Cardiac muscle cell (in vitro differentiated cells and primary cell): ENCODE measurements at regions not wholly inside any gene's neighbourhood (a gene's known extent, or its start where the extent isn't known, plus 50 kb on each side); places are given as distances from the start of the nearest gene placed in this dataset.

ENCODE experiments used
- DNase-seq, 2 donors: peaks; one replicate each; pipeline versions ENCODE4 v3.0.0 to v3.0.0-alpha.2; 2010 to 2017; ENCODE audit warnings: low read depth in 1 of 2, low spot score in 1 of 2
- H3K27ac ChIP-seq: fragments of 200-600 bp; sonication (generic); 2 replicates; pipeline ENCODE4 v1.5.1; 2016
- H3K27me3 ChIP-seq: fragments of 200-600 bp; sonication (generic); 2 replicates; pipeline ENCODE4 v1.6.0; 2016; ENCODE audit warnings: control low read depth
- H3K36me3 ChIP-seq: fragments of 200-600 bp; sonication (generic); 2 replicates; pipeline ENCODE4 v1.5.1; 2016; ENCODE audit warnings: control low read depth
- H3K4me1 ChIP-seq: fragments of 200-600 bp; sonication (generic); 2 replicates; pipeline ENCODE4 v1.8.1; 2017; ENCODE audit warnings: low read depth, mild to moderate bottlenecking, mixed run types
- H3K4me3 ChIP-seq: fragments of 200-600 bp; sonication (generic); 2 replicates; pipeline ENCODE4 v1.5.1; 2016; ENCODE audit warnings: mild to moderate bottlenecking
- H3K9me3 ChIP-seq: fragments of 200-600 bp; sonication (generic); 2 replicates; pipeline ENCODE4 v1.5.1; 2017; ENCODE audit warnings: low read depth, mild to moderate bottlenecking, control low read depth
- CTCF ChIP-seq: IDR thresholded peaks from 2 replicates; pipeline ENCODE4 v1.5.1; 2012; ENCODE audit warnings: low read depth, mild to moderate bottlenecking, low read length

GRCh38 chr10:128898133-128898915 is 568.7 kb upstream of the MGMT start:
- Histone ChIP-seq H3K4me1 (no peaks in the 10 kb centered on the region), H3K27ac (no peak overlapping the region), H3K4me3 (no peak overlapping the region), H3K36me3 (no peaks in the 10 kb centered on the region), H3K9me3 (no peaks in the 10 kb centered on the region), H3K27me3 (no peaks in the 10 kb centered on the region)
- no peak for TF ChIP-seq CTCF
- DNase-seq = no peak

DNA sequence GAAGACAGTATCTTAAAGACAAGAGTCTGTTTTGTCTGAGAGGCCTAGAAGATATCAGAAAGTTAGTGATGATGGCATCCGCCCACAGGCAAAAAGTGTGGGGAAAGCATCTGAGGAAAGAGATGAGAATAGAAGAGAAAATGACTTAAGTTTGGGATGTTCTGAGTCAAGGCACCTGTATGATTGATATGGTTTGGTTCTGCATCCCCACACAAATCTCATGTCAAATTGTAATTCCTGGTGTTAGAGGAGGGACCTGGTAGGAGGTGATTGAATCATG is 568.2 kb upstream of the MGMT start:
- Histone ChIP-seq H3K36me3 (no peaks in the 10 kb centered on the region), H3K4me1 (no peaks in the 10 kb centered on the region), H3K4me3 (no peak overlapping the region), H3K9me3 (no peaks in the 10 kb centered on the region), H3K27ac (no peak overlapping the region), H3K27me3 (no peaks in the 10 kb centered on the region)
- no peak for DNase-seq
- no peak for TF ChIP-seq CTCF

DNA sequence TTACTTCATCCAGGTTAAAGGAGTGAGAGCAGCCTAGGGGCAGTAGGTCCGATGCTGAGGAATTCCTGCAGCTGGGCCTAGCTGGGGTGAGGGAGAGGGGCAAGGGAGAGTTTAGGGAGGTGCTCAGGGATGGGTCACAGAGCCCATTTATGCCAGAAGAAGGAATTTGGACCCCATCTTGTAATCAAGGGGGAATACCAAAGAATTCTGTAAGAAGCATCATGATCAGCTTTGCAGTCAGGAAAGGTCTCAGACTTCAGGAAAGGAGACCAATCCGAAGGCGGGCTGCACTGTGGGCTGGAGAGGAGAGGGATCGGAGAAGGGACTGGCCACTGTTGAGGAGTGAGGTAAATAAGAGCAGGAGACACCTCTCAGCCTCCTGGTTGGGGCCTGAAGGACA is 566.6 kb upstream of the MGMT start:
- Histone ChIP-seq H3K27ac (no peak overlapping the region), H3K4me1 (no peaks in the 10 kb centered on the region), H3K36me3 (no peaks in the 10 kb centered on the region), H3K27me3 (no peaks in the 10 kb centered on the region), H3K9me3 (no peaks in the 10 kb centered on the region), H3K4me3 (no peak overlapping the region)
- TF ChIP-seq CTCF = no peak
- DNase-seq = no peak

DNA sequence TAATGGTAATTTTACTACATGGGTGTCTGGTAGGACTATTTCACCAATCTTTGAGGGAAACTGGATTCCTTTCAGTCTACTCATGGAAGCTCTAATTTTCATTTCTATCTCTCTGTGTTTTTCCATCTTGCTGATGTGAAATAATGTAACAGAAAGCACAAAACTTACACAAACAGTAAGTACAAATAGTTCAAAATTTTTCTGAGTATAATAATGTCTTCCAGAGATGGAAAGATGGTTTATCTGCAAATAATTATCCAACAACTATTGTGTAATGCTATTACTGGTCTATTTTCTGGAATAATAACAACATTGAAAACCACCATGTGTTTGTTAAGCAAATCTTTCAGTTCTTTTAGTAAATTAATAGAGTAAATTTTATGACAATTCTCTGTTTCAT is 565.8 kb upstream of the MGMT start:
- Histone ChIP-seq H3K4me1 (no peaks in the 10 kb centered on the region), H3K36me3 (no peaks in the 10 kb centered on the region), H3K27me3 (no peaks in the 10 kb centered on the region), H3K9me3 (no peaks in the 10 kb centered on the region), H3K27ac (no peak overlapping the region), H3K4me3 (no peak overlapping the region)
- no peak for DNase-seq
- no peak for TF ChIP-seq CTCF

DNA sequence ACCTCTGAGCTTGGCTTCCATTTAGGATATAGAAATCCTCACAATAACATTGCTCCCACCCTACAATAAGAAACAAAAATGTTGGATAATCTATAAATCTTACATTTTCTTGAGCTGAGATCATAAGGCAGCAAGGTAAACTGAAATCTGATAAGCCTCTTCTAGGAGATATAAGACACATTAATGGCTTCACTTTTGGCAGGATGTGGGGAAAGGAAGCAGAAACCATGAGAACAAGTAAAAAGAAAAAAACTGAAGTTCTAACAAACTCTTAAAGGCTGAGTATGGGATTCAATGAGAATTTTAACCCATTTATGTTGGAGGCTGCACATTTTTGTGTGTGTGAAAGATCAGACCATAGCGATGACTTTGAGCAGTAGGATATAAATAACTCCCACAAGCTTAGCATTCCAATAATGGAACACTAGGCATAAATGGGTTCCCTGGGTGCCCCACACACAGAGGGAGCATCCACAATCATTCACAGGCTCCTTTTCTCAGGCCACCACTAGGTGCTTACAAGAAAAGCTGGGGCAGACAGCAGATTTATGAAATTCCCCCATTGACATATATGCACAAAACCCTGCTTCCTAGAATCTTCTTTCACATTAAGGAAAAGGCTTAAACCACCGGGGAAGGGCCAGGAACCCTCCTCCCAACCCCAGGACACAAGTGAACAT is 564.9 kb upstream of the MGMT start:
- H3K27me3 ChIP-seq = no peaks in the 10 kb centered on the region
- H3K36me3 ChIP-seq = no peaks in the 10 kb centered on the region
- no peak for TF ChIP-seq CTCF
- no peak overlapping the region for H3K27ac ChIP-seq
- no peak for DNase-seq
- no peaks in the 10 kb centered on the region for H3K9me3 ChIP-seq
- H3K4me3 ChIP-seq = no peak overlapping the region
- no peaks in the 10 kb centered on the region for H3K4me1 ChIP-seq
